ENCODE measurements at regions not wholly inside any gene's neighbourhood (a gene's known extent, or its start where the extent isn't known, plus 50 kb on each side); places are given as distances from the start of the nearest gene placed in this dataset.

DNA sequence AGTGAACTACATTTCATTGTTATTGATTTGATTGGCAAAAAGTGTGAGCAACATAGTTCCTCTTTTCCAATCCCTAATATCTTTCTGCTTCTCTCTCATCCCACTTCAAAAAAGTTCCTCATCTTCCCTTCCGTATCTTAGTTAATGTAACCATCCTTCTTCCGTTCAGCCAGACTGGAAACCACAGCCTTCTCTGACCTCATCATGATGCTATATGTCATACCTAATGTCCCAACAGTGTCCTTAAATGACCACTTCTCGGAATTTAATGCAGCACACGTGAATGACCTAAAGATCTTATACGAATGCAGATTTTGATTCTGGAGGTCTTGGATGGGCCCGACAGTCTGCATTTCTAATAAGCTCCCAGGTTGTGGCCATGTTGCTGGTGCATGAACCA is 320.3 kb upstream of the SATB1 start:
- Histone ChIP-seq H4K20me1 (ENCODE audit: insufficient read depth, low read length) (no peaks in the 10 kb centered on the region), H3K79me2 (ENCODE audit: insufficient read depth, low read length) (no peaks in the 10 kb centered on the region), H3K36me3 (replicated peaks in 1 of 2; ENCODE audit: control insufficient read depth in 1 of 2, insufficient read depth in 2 of 2, low read length in 2 of 2) (no peaks in the 10 kb centered on the region), H3K27me3 (ENCODE audit: control insufficient read depth in 2 of 2, insufficient read depth in 2 of 2, low read length in 2 of 2) (no peaks in the 10 kb centered on the region), H2AFZ (ENCODE audit: insufficient read depth, low read depth, low read length, poor library complexity, severe bottlenecking) (no peak overlapping the region), H3K9me3 (replicated peaks in 1 of 2; ENCODE audit: control insufficient read depth in 1 of 2, insufficient read depth in 1 of 2, low read length in 2 of 2) (no peaks in the 10 kb centered on the region), H3K4me3 (replicated peaks in 1 of 3; ENCODE audit: low read depth in 2 of 3, low read length in 3 of 3) (peak overlapping the region in 1 of 3 experiments; percentile 42), H3K4me2 (replicated peaks; ENCODE audit: extremely low read depth, low read length, poor library complexity, severe bottlenecking) (peak overlapping the region; percentile 36), H3K27ac (ENCODE audit: low read depth in 1 of 2, low read length in 2 of 2) (peak overlapping the region; percentile 24 to 74), H3K9ac (ENCODE audit: insufficient read depth, low read length, poor library complexity, severe bottlenecking) (no peak overlapping the region), H3K4me1 (ENCODE audit: control insufficient read depth in 1 of 2, insufficient read depth in 2 of 2, low read length in 2 of 2) (peaks cover 36 to 53% of the 10 kb centered on the region in 2 donors)
- H3K36me3 Mint-ChIP-seq, result peaks cover 4% of the 10 kb centered on the region in 2 donors
- TF ChIP-seq, protein P1, sequence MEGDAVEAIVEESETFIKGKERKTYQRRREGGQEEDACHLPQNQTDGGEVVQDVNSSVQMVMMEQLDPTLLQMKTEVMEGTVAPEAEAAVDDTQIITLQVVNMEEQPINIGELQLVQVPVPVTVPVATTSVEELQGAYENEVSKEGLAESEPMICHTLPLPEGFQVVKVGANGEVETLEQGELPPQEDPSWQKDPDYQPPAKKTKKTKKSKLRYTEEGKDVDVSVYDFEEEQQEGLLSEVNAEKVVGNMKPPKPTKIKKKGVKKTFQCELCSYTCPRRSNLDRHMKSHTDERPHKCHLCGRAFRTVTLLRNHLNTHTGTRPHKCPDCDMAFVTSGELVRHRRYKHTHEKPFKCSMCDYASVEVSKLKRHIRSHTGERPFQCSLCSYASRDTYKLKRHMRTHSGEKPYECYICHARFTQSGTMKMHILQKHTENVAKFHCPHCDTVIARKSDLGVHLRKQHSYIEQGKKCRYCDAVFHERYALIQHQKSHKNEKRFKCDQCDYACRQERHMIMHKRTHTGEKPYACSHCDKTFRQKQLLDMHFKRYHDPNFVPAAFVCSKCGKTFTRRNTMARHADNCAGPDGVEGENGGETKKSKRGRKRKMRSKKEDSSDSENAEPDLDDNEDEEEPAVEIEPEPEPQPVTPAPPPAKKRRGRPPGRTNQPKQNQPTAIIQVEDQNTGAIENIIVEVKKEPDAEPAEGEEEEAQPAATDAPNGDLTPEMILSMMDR (IDR thresholded peaks at IDR 0.05), result no peak
- intact Hi-C loops (cut with micrococcal nuclease), result loop anchor here in 1 of 2 donors (10.0 kb wide), 1 partner anchor 301 kb away; no protein-coding TSS in a partner anchor
- H3K27ac Mint-ChIP-seq, result peak overlapping the region; percentile 83 to 94 (median 93)
- H3K9me3 Mint-ChIP-seq, result no peaks in the 10 kb centered on the region
- peaks cover 0 to 4% (median 2%) of the 10 kb centered on the region in 3 donors for H3K27me3 Mint-ChIP-seq (ENCODE audit: low read depth in 3 of 3)
- DNase-seq, result peak; percentile 89 to 97 (median 93)
- WGBS (ENCODE audit: insufficient coverage), result 12% methylated on average over 6 of the region's 6 CpGs
- H3K4me1 Mint-ChIP-seq, result peaks cover 57% of the 10 kb centered on the region
- peak overlapping the region in 1 of 2 donors; percentile 2 for H3K4me3 Mint-ChIP-seq

DNA sequence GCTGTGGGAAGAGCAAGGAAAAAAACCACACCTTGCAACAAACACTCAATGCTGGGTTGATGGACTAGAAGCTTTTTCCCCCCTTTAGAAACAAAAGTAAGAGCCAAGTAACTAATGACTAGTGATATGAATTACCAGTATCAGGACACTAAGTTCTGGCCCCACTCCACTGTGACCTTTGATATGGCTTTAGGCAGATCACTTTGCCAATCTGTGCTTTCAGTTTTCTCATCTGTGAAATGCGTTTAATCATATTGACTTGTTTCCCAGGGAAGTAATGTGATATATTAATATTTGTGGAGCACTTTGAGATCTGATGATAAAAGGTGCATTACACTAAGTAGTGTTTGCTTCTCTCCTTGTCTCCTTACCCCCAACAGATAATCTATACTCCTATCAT is 319.3 kb upstream of the SATB1 start:
- Histone ChIP-seq H4K20me1 (ENCODE audit: insufficient read depth, low read length) (no peaks in the 10 kb centered on the region), H3K4me2 (replicated peaks; ENCODE audit: extremely low read depth, low read length, poor library complexity, severe bottlenecking) (no peak overlapping the region), H3K9me3 (replicated peaks in 1 of 2; ENCODE audit: control insufficient read depth in 1 of 2, insufficient read depth in 1 of 2, low read length in 2 of 2) (no peaks in the 10 kb centered on the region), H3K27me3 (ENCODE audit: control insufficient read depth in 2 of 2, insufficient read depth in 2 of 2, low read length in 2 of 2) (no peaks in the 10 kb centered on the region), H3K27ac (ENCODE audit: low read depth in 1 of 2, low read length in 2 of 2) (no peak overlapping the region), H3K9ac (ENCODE audit: insufficient read depth, low read length, poor library complexity, severe bottlenecking) (no peak overlapping the region), H2AFZ (ENCODE audit: insufficient read depth, low read depth, low read length, poor library complexity, severe bottlenecking) (no peak overlapping the region), H3K4me3 (replicated peaks in 1 of 3; ENCODE audit: low read depth in 2 of 3, low read length in 3 of 3) (no peak overlapping the region), H3K79me2 (ENCODE audit: insufficient read depth, low read length) (no peaks in the 10 kb centered on the region), H3K4me1 (ENCODE audit: control insufficient read depth in 1 of 2, insufficient read depth in 2 of 2, low read length in 2 of 2) (peaks cover 39 to 63% of the 10 kb centered on the region in 2 donors), H3K36me3 (replicated peaks in 1 of 2; ENCODE audit: control insufficient read depth in 1 of 2, insufficient read depth in 2 of 2, low read length in 2 of 2) (no peaks in the 10 kb centered on the region)
- Mint-ChIP-seq H3K4me1 (peaks cover 67% of the 10 kb centered on the region), H3K4me3 (no peak overlapping the region), H3K9me3 (no peaks in the 10 kb centered on the region), H3K36me3 (peaks cover 4 to 7% of the 10 kb centered on the region in 2 donors), H3K27me3 (ENCODE audit: low read depth in 3 of 3) (peaks cover 0 to 4% (median 2%) of the 10 kb centered on the region in 3 donors), H3K27ac (peak overlapping the region in 4 of 7 donors; percentile 5 to 94 (median 88))
- no CpG with 5 or more reads among the region's 1 CpG for WGBS (ENCODE audit: insufficient coverage)
- intact Hi-C loops (cut with micrococcal nuclease), result loop anchor here in 1 of 2 donors (10.0 kb wide), 1 partner anchor 300 kb away; no protein-coding TSS in a partner anchor
- TF ChIP-seq, protein P1 (IDR thresholded peaks at IDR 0.05), result no peak
- no peak for DNase-seq
